ENCODE measurements at regions not wholly inside any gene's neighbourhood (a gene's known extent, or its start where the extent isn't known, plus 50 kb on each side); places are given as distances from the start of the nearest gene placed in this dataset.

DNA sequence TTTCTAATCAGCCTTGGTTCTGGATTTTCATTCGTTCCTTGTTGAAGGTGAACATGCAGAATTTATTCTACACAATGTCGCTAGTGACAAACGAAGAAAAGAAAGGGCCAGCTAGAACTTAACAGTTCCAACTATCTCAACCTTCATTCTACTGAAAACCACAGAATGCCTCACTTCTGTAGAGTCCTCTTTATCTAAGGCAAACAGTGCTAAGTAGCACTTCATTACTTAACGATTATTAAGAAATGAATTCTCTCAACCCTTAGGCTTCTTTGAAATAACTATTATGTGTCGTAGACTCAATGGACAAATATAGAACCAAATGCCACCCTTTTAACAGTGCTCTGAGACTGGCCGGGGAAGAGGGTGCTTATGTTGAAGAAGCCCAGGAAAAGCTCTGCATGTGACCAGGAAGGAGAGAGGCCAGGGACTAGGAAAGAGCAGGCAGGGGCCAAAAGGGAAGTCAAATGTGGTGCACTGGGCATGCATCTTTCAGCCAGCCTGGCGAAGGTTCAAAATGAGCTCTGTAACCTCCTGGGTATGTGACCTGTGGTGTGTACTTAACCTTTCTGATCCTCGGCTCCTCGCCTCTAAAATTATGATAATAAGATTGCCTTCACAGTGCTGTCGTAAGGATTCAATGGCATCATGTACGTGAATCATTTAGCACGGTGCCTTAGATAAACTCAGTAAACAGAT is 55.4 kb upstream of the BMP2 start:
- H3K27ac ChIP-seq, result no peak overlapping the region
- CTCF ChIA-PET, result interaction anchor here (0.8 to 1.0 kb wide), 2 partner anchors 25 to 63 kb away, joined by 3 read pairs; no protein-coding TSS in a partner anchor
- TF ChIP-seq, protein P1, sequence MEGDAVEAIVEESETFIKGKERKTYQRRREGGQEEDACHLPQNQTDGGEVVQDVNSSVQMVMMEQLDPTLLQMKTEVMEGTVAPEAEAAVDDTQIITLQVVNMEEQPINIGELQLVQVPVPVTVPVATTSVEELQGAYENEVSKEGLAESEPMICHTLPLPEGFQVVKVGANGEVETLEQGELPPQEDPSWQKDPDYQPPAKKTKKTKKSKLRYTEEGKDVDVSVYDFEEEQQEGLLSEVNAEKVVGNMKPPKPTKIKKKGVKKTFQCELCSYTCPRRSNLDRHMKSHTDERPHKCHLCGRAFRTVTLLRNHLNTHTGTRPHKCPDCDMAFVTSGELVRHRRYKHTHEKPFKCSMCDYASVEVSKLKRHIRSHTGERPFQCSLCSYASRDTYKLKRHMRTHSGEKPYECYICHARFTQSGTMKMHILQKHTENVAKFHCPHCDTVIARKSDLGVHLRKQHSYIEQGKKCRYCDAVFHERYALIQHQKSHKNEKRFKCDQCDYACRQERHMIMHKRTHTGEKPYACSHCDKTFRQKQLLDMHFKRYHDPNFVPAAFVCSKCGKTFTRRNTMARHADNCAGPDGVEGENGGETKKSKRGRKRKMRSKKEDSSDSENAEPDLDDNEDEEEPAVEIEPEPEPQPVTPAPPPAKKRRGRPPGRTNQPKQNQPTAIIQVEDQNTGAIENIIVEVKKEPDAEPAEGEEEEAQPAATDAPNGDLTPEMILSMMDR (IDR thresholded peaks at IDR 0.05), result no peak
- TF ChIP-seq ZC3H11A (IDR thresholded peaks at IDR 0.05), result no peak
- no peak for FAIRE-seq
- no peak for ATAC-seq
- no peak overlapping the region for H3K4me3 ChIP-seq
- H3K4me2 ChIP-seq, result no peak overlapping the region
- POLR2A ChIA-PET, result no interaction called here
- peaks cover 4% of the 10 kb centered on the region; the same call in 1 of the 3 replicates for H3K9me3 ChIP-seq
- 42% methylated on average over 12 of the region's 12 CpGs for WGBS (ENCODE audit: missing lambda C conversion rate)
- H3K4me1 ChIP-seq, result no peaks in the 10 kb centered on the region
- no peak for DNase-seq (ENCODE audit: low read depth in 1 of 2, low spot score in 1 of 2)

DNA sequence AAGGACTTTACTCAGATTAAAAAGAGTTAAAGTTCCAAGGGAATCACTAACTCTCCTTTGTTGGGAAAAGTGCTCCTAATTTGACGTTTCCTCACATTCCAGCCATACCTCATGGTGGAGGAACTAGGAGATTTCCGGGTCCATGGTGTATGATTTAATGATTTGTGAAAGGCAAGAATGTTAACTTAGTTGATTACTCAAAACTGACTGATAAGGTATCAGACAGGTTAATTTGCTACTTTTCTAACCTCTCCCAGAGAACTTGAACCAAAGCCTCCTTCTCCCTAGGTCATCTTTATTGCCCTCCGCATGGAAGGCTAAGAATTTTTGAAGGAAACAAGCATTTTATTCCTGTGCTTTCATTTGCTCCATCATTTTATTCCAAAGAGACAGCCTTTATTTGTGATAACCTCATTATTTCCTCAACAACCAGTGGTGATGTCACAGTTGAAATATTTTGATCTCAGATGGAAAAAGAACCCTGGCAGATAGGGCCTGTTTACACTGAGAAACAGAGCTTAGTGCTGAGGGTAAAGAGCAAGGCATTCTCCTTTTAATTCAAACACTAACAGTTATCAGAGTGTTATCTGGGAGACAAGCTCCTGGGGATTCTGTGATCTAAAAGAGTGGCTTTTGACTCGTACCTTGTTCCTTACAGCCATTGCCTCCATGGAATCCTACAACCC is 57.4 kb upstream of the BMP2 start:
- no peak for DNase-seq (ENCODE audit: low read depth in 1 of 2, low spot score in 1 of 2)
- Histone ChIP-seq H3K27ac (no peak overlapping the region), H3K4me1 (no peaks in the 10 kb centered on the region), H3K9me3 (peaks cover 4% of the 10 kb centered on the region; the same call in 1 of the 3 replicates), H3K4me2 (no peak overlapping the region), H3K4me3 (no peak overlapping the region)
- no peak for ATAC-seq
- TF ChIP-seq NFE2L2 (conservative IDR thresholded peaks at IDR 0.05; ENCODE audit: low read length) (no peak), CHD4 (IDR thresholded peaks at IDR 0.05; ENCODE audit: borderline replicate concordance) (no peak), HOXB13 (CRISPR knock-in tag; IDR thresholded peaks at IDR 0.05; ENCODE audit: low read depth) (no peak), SREBF2 (IDR thresholded peaks at IDR 0.05) (no peak), EHF (CRISPR knock-in tag; IDR thresholded peaks at IDR 0.05) (no peak), MAFK (IDR thresholded peaks at IDR 0.05; ENCODE audit: partially characterized antibody) (no peak), MAZ (IDR thresholded peaks at IDR 0.05; ENCODE audit: borderline replicate concordance, low read depth, low read length) (no peak), BHLHE40 (IDR thresholded peaks at IDR 0.05; ENCODE audit: low read depth, low read length) (no peak), RAD21 (conservative IDR thresholded peaks at IDR 0.05 in 1 of 2, IDR thresholded peaks at IDR 0.05 in 1 of 2) (no peak), POLR2AphosphoS2 (conservative IDR thresholded peaks at IDR 0.05; ENCODE audit: low read length) (no peak)
- TF ChIP-seq, protein P2, sequence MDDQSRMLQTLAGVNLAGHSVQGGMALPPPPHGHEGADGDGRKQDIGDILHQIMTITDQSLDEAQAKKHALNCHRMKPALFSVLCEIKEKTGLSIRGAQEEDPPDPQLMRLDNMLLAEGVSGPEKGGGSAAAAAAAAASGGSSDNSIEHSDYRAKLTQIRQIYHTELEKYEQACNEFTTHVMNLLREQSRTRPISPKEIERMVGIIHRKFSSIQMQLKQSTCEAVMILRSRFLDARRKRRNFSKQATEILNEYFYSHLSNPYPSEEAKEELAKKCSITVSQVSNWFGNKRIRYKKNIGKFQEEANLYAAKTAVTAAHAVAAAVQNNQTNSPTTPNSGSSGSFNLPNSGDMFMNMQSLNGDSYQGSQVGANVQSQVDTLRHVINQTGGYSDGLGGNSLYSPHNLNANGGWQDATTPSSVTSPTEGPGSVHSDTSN (IDR thresholded peaks at IDR 0.05), result no peak
- TF ChIP-seq, protein P3, sequence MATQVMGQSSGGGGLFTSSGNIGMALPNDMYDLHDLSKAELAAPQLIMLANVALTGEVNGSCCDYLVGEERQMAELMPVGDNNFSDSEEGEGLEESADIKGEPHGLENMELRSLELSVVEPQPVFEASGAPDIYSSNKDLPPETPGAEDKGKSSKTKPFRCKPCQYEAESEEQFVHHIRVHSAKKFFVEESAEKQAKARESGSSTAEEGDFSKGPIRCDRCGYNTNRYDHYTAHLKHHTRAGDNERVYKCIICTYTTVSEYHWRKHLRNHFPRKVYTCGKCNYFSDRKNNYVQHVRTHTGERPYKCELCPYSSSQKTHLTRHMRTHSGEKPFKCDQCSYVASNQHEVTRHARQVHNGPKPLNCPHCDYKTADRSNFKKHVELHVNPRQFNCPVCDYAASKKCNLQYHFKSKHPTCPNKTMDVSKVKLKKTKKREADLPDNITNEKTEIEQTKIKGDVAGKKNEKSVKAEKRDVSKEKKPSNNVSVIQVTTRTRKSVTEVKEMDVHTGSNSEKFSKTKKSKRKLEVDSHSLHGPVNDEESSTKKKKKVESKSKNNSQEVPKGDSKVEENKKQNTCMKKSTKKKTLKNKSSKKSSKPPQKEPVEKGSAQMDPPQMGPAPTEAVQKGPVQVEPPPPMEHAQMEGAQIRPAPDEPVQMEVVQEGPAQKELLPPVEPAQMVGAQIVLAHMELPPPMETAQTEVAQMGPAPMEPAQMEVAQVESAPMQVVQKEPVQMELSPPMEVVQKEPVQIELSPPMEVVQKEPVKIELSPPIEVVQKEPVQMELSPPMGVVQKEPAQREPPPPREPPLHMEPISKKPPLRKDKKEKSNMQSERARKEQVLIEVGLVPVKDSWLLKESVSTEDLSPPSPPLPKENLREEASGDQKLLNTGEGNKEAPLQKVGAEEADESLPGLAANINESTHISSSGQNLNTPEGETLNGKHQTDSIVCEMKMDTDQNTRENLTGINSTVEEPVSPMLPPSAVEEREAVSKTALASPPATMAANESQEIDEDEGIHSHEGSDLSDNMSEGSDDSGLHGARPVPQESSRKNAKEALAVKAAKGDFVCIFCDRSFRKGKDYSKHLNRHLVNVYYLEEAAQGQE (IDR thresholded peaks at IDR 0.05), result no peak
- TF ChIP-seq, protein P4, sequence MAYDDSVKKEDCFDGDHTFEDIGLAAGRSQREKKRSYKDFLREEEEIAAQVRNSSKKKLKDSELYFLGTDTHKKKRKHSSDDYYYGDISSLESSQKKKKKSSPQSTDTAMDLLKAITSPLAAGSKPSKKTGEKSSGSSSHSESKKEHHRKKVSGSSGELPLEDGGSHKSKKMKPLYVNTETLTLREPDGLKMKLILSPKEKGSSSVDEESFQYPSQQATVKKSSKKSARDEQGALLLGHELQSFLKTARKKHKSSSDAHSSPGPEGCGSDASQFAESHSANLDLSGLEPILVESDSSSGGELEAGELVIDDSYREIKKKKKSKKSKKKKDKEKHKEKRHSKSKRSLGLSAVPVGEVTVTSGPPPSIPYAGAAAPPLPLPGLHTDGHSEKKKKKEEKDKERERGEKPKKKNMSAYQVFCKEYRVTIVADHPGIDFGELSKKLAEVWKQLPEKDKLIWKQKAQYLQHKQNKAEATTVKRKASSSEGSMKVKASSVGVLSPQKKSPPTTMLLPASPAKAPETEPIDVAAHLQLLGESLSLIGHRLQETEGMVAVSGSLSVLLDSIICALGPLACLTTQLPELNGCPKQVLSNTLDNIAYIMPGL (CRISPR knock-in tag; IDR thresholded peaks at IDR 0.05; ENCODE audit: borderline replicate concordance), result no peak
- TF ChIP-seq, protein P5, sequence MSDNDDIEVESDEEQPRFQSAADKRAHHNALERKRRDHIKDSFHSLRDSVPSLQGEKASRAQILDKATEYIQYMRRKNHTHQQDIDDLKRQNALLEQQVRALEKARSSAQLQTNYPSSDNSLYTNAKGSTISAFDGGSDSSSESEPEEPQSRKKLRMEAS (IDR thresholded peaks at IDR 0.05), result no peak
- TF ChIP-seq, protein P6, sequence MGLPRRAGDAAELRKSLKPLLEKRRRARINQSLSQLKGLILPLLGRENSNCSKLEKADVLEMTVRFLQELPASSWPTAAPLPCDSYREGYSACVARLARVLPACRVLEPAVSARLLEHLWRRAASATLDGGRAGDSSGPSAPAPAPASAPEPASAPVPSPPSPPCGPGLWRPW (IDR thresholded peaks at IDR 0.05), result no peak
- peak; percentile 43 for FAIRE-seq
- ChIA-PET POLR2A (no interaction called here), CTCF (interaction anchor here (1.2 kb wide), 1 partner anchor 25 kb away, joined by 3 read pairs; no protein-coding TSS in a partner anchor)
- WGBS (ENCODE audit: missing lambda C conversion rate), result 36% methylated on average over 4 of the region's 4 CpGs

All from A549 (cell line).